OCI-LY7 (cell line): ENCODE measurements at regions not wholly inside any gene's neighbourhood (a gene's known extent, or its start where the extent isn't known, plus 50 kb on each side); places are given as distances from the start of the nearest gene placed in this dataset.

ENCODE experiments used
- EZH2phosphoT487 ChIP-seq: fragments of 200-600 bp; sonication (generic); IDR thresholded peaks from 2 replicates; pipeline ENCODE4 v1.6.1; 2018; ENCODE audit warnings: low read depth, borderline replicate concordance, mild to moderate bottlenecking, mixed run types, antibody characterized with exemption, low read length, moderate library complexity, mixed read lengths
- TF ChIP-seq, protein P1 (sequence below): fragments of 200-600 bp; sonication (generic); conservative IDR thresholded peaks from 2 replicates; pipeline ENCODE4 v1.5.1; 2014; ENCODE audit warnings: mild to moderate bottlenecking, antibody characterized with exemption, low read length, moderate library complexity, mixed read lengths

DNA sequence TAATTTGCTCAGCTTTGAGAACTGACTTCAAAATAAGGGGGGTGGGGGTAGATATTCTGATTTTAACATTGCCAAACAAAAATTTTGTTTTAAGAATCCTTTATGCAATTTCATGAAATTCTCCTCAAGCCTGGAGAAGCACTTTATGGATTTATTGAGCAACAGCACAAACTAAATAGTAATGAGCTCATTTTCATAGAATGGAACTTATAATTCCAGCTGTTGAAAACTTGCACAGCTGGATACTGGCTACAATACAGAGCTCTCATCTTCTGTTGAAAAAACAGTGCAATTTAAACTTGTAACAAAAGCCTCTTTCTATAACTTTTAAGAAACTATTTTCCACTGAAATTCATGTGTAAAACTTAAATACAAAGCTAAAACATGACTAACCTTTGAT is 137.6 kb upstream of the FN1 start:
- TF ChIP-seq, protein P1, sequence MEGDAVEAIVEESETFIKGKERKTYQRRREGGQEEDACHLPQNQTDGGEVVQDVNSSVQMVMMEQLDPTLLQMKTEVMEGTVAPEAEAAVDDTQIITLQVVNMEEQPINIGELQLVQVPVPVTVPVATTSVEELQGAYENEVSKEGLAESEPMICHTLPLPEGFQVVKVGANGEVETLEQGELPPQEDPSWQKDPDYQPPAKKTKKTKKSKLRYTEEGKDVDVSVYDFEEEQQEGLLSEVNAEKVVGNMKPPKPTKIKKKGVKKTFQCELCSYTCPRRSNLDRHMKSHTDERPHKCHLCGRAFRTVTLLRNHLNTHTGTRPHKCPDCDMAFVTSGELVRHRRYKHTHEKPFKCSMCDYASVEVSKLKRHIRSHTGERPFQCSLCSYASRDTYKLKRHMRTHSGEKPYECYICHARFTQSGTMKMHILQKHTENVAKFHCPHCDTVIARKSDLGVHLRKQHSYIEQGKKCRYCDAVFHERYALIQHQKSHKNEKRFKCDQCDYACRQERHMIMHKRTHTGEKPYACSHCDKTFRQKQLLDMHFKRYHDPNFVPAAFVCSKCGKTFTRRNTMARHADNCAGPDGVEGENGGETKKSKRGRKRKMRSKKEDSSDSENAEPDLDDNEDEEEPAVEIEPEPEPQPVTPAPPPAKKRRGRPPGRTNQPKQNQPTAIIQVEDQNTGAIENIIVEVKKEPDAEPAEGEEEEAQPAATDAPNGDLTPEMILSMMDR: no peak
- TF ChIP-seq EZH2phosphoT487: no peak
